Peyer's patch (tissue), 4 donors: ENCODE measurements at regions not wholly inside any gene's neighbourhood (a gene's known extent, or its start where the extent isn't known, plus 50 kb on each side); places are given as distances from the start of the nearest gene placed in this dataset.

Source experiments
- CTCF ChIP-seq, 6 experiments: fragments of 450-650 bp in 4 of 6; fragments of 200-600 bp in 2 of 6; sonication (generic) in 1 of 6; IDR thresholded peaks; one replicate each; pipeline ENCODE4 v1.5.1; 2017 to 2019; ENCODE audit warnings: antibody characterized with exemption in 6 of 6, mild to moderate bottlenecking in 3 of 6, moderate library complexity in 1 of 6
- POLR2A ChIP-seq, 2 donors: fragments of 450-650 bp; IDR thresholded peaks; one replicate each; pipeline ENCODE4 v1.5.1; 2017; ENCODE audit warnings: antibody characterized with exemption in 2 of 2, mild to moderate bottlenecking in 2 of 2, moderate library complexity in 2 of 2

DNA sequence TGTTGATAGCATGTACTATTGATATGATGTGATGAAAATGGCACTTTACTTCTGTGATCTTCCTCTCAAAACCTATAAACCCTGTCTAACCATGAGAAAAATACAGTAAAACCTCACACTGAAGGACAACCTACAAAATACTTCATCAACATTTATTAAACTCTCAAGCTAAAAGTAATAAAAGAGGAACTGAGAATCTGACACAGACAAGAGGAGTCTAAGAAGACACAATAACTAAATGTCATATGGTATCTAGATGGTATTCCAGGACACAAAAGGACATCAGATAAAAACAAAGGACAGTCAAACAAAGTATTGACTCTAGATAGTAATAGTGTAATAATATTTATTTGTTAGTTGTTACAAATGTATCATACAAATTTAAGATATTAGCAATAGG, 655.3 kb downstream of the SH3BGRL start:
- TF ChIP-seq CTCF (IDR thresholded peaks at IDR 0.05), result no peak
- no peak for TF ChIP-seq POLR2A (IDR thresholded peaks at IDR 0.05)
